SK-N-SH treated with all-trans-retinoic acid at 6 μM for 48 hours (cell line): ENCODE measurements at regions not wholly inside any gene's neighbourhood (a gene's known extent, or its start where the extent isn't known, plus 50 kb on each side); places are given as distances from the start of the nearest gene placed in this dataset.
"Not testable (repeated sequence)": the region's sequence is repeated elsewhere in the genome, so short reads cannot be mapped to it uniquely, and the experiment has no call there.

ENCODE experiments used
- ARNTL ChIP-seq: fragments of 450-650 bp; formaldehyde crosslinking; IDR thresholded peaks from 2 replicates; pipeline ENCODE4 v1.5.0; 2020; ENCODE audit warnings: low read depth, mild to moderate bottlenecking, moderate library complexity, borderline replicate concordance
- BACH2 ChIP-seq: fragments of 250-450 bp; sonication (Bioruptor Pico); IDR thresholded peaks from 2 replicates; pipeline ENCODE4 v1.9.0; 2021; ENCODE audit warnings: mild to moderate bottlenecking, borderline replicate concordance
- CREB5 ChIP-seq: fragments of 250-450 bp; sonication (Bioruptor Pico); IDR thresholded peaks from 2 replicates; pipeline ENCODE4 v1.5.1; 2020; ENCODE audit warnings: low read depth, mild to moderate bottlenecking, moderate library complexity
- CSDC2 ChIP-seq: fragments of 250-450 bp; sonication (Bioruptor Pico); IDR thresholded peaks from 2 replicates; pipeline ENCODE4 v1.5.0; 2020; ENCODE audit warnings: mild to moderate bottlenecking, moderate library complexity
- GLIS3 ChIP-seq: fragments of 250-450 bp; sonication (Bioruptor Pico); IDR thresholded peaks from 2 replicates; pipeline ENCODE4 v1.5.0; 2020; ENCODE audit warnings: mild to moderate bottlenecking, moderate library complexity
- OSR1 ChIP-seq: fragments of 250-450 bp; sonication (Bioruptor Pico); IDR thresholded peaks from 2 replicates; pipeline ENCODE4 v1.8.0; 2022; ENCODE audit warnings: moderate library complexity, mild to moderate bottlenecking, inconsistent platforms
- RARB ChIP-seq: fragments of 250-450 bp; sonication (Bioruptor Pico); IDR thresholded peaks from 2 replicates; pipeline ENCODE4 v1.8.0; 2021; ENCODE audit warnings: mild to moderate bottlenecking, moderate library complexity
- SNAI2 ChIP-seq: fragments of 250-450 bp; sonication (Bioruptor Pico); IDR thresholded peaks from 2 replicates; pipeline ENCODE4 v1.5.0; 2020; ENCODE audit warnings: mild to moderate bottlenecking, moderate library complexity
- TOX ChIP-seq: fragments of 250-450 bp; sonication (Bioruptor Pico); IDR thresholded peaks from 2 replicates; pipeline ENCODE4 v1.8.0; 2021; ENCODE audit warnings: mild to moderate bottlenecking, moderate library complexity, borderline replicate concordance
- ZC3H10 ChIP-seq: fragments of 250-450 bp; sonication (Bioruptor Pico); IDR thresholded peaks from 2 replicates; pipeline ENCODE4 v1.5.1; 2021; ENCODE audit warnings: mild to moderate bottlenecking, moderate library complexity
- ZNF8 ChIP-seq: fragments of 450-650 bp; formaldehyde crosslinking; IDR thresholded peaks from 2 replicates; pipeline ENCODE4 v1.5.0; 2020; ENCODE audit warnings: mild to moderate bottlenecking, moderate library complexity
- TF ChIP-seq, protein P1 (sequence below): fragments of 250-450 bp; sonication (Bioruptor Pico); IDR thresholded peaks from 2 replicates; pipeline ENCODE4 v1.8.0; 2020; ENCODE audit warnings: mild to moderate bottlenecking, moderate library complexity, borderline replicate concordance
- TF ChIP-seq, protein P2 (sequence below): fragments of 250-450 bp; sonication (Bioruptor Pico); IDR thresholded peaks from 2 replicates; pipeline ENCODE4 v1.5.0; 2020; ENCODE audit warnings: mild to moderate bottlenecking, moderate library complexity

GRCh38 chr1:70796298-70796697 is 251.3 kb downstream of the PTGER3 start:
- TF ChIP-seq TOX; OSR1 (CRISPR knock-in tag); ARNTL; CSDC2 (CRISPR knock-in tag); ZC3H10 (CRISPR knock-in tag); RARB (CRISPR knock-in tag); ZNF8 (CRISPR knock-in tag); CREB5 (CRISPR knock-in tag); SNAI2; BACH2 (CRISPR knock-in tag); GLIS3: not testable (repeated sequence)
- TF ChIP-seq, protein P1, sequence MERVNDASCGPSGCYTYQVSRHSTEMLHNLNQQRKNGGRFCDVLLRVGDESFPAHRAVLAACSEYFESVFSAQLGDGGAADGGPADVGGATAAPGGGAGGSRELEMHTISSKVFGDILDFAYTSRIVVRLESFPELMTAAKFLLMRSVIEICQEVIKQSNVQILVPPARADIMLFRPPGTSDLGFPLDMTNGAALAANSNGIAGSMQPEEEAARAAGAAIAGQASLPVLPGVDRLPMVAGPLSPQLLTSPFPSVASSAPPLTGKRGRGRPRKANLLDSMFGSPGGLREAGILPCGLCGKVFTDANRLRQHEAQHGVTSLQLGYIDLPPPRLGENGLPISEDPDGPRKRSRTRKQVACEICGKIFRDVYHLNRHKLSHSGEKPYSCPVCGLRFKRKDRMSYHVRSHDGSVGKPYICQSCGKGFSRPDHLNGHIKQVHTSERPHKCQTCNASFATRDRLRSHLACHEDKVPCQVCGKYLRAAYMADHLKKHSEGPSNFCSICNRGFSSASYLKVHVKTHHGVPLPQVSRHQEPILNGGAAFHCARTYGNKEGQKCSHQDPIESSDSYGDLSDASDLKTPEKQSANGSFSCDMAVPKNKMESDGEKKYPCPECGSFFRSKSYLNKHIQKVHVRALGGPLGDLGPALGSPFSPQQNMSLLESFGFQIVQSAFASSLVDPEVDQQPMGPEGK = not testable (repeated sequence)
- TF ChIP-seq, protein P2, sequence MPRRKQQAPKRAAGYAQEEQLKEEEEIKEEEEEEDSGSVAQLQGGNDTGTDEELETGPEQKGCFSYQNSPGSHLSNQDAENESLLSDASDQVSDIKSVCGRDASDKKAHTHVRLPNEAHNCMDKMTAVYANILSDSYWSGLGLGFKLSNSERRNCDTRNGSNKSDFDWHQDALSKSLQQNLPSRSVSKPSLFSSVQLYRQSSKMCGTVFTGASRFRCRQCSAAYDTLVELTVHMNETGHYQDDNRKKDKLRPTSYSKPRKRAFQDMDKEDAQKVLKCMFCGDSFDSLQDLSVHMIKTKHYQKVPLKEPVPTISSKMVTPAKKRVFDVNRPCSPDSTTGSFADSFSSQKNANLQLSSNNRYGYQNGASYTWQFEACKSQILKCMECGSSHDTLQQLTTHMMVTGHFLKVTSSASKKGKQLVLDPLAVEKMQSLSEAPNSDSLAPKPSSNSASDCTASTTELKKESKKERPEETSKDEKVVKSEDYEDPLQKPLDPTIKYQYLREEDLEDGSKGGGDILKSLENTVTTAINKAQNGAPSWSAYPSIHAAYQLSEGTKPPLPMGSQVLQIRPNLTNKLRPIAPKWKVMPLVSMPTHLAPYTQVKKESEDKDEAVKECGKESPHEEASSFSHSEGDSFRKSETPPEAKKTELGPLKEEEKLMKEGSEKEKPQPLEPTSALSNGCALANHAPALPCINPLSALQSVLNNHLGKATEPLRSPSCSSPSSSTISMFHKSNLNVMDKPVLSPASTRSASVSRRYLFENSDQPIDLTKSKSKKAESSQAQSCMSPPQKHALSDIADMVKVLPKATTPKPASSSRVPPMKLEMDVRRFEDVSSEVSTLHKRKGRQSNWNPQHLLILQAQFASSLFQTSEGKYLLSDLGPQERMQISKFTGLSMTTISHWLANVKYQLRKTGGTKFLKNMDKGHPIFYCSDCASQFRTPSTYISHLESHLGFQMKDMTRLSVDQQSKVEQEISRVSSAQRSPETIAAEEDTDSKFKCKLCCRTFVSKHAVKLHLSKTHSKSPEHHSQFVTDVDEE = not testable (repeated sequence)
